Retinal pigment epithelial cell (primary cell): ENCODE measurements at regions not wholly inside any gene's neighbourhood (a gene's known extent, or its start where the extent isn't known, plus 50 kb on each side); places are given as distances from the start of the nearest gene placed in this dataset.

Source experiments
- DNase-seq: peaks from one replicate; pipeline ENCODE4 v3.0.0-alpha.2; 2010; ENCODE audit warnings: low read depth
- H3K4me3 ChIP-seq: 2 replicates; pipeline ENCODE4 v1.5.1; 2011; ENCODE audit warnings: mild to moderate bottlenecking, low read length, control low read depth, moderate library complexity
- CTCF ChIP-seq: conservative IDR thresholded peaks from 2 replicates; pipeline ENCODE4 v1.5.1; 2011; ENCODE audit warnings: low read depth, low read length, control low read depth, inconsistent platforms

GRCh38 chr11:123282597-123282996 lies 87.5 kb upstream of the CLMP start:
- no peak overlapping the region for H3K4me3 ChIP-seq
- no peak for TF ChIP-seq CTCF
- no peak for DNase-seq

DNA sequence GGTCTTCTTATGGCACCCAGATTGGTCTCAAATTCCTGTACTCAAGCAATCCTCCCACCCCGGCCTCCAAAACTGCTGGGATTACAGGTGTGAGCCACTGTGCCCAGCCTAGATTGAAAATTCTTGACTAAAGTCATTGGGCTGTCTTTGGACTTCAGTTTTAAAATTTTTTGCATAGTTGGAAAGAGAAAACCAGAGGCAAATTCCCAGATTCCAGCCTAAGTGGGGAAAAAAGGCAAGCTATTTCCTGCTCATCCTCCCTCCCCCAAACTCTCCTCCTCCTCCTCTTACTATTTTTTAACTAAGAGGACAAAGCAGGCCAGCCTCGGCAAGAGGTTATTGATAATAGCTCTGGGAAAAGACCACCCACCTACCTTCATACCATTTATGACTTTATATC lies 78.6 kb upstream of the CLMP start:
- no peak overlapping the region for H3K4me3 ChIP-seq
- no peak for TF ChIP-seq CTCF
- DNase-seq, result no peak

DNA sequence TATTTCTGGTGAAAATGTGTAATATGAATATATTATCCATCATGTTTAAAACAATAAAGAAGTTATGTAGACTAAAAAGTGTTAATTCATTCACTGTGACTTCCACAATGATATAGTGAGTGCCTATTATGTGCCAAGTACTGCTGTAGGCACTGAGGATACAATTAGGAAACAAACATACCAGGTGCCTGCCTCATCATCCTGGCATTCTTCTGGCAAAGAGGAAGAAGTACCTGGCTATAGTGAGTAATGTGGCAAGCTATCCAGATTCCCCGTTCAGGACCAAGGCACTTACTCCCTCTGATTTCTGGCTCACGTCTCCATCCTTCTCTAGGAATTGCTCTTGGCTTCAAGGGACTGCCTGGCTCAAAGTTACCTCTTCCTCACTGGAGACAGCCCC lies 77.5 kb upstream of the CLMP start:
- DNase-seq, result no peak
- H3K4me3 ChIP-seq, result no peak overlapping the region
- TF ChIP-seq CTCF, result no peak

GRCh38 chr11:123268156-123268555 lies 73.1 kb upstream of the CLMP start:
- TF ChIP-seq CTCF, result no peak
- no peak overlapping the region for H3K4me3 ChIP-seq
- no peak for DNase-seq

- DNase-seq, result no peak
- TF ChIP-seq CTCF, result no peak
Observed at GRCh38 chr11:123265951-123266350, 70.9 kb upstream of the CLMP start.

GRCh38 chr11:123264431-123264780 lies 69.4 kb upstream of the CLMP start:
- DNase-seq, result no peak
- no peak overlapping the region for H3K4me3 ChIP-seq
- no peak for TF ChIP-seq CTCF

More at GRCh38 chr11:123265951-123266350, 70.9 kb upstream of the CLMP start:
- no peak overlapping the region for H3K4me3 ChIP-seq

DNA sequence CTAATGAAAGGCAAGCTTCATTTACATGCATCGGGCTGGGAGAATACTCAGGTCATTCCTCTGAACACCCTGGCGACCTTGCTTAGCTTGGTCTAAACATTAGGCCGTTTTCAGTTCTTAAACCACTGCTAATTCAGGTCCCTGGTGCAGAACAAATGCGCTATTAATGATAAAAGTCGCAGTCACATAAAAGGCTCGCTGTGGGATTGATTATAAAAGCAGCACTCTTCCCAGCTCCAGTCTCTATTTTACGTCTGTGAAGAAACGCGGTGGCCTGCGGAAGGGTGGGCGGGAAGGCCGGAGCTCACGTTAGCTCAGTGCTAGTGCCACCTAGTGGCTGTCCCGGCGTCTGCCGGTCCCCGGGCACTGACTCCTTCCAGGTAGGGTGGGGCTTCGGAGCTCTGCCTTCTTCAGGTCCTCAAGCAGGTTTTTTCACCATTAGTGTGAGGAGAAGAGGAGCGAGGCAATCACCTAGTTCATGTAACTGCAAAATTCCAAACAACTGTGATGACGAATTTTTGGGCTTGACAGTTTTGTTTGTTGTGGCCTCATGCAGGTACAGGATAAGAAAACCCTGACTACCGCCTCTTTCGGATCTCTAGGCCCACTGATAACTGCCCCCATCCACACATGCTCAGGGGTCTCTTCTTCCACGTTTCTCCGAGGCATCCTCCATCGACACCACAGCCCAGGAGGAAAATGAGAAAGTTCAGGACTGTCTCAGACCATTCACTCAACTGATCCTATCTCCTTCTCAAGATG lies 66.5 kb upstream of the CLMP start:
- DNase-seq, result peak; percentile 14
- peak overlapping the region; percentile 38 for H3K4me3 ChIP-seq
- TF ChIP-seq CTCF, result peak; percentile 99
